Body of pancreas (tissue), 4 donors: ENCODE measurements at regions not wholly inside any gene's neighbourhood (a gene's known extent, or its start where the extent isn't known, plus 50 kb on each side); places are given as distances from the start of the nearest gene placed in this dataset.
A peak's percentile ranks its signal among the peaks of the same experiment; 100 is the strongest.

Experiments
- ATAC-seq: fragments of 150-250 bp; one replicate; pipeline ENCODE4 v1.9.1; 2016
- DNase-seq, 4 donors: peaks; one replicate each; pipeline ENCODE4 v3.0.0-alpha.2; 2019
- H3K27ac ChIP-seq, 4 donors: fragments of 200-600 bp; sonication (generic); 1 replicate in 3 of 4; 2 replicates in 1 of 4; pipeline versions ENCODE4 v1.5.1 to v1.6.1; 2016 to 2019; ENCODE audit warnings: mild to moderate bottlenecking in 1 of 4, mixed read lengths in 1 of 4, moderate library complexity in 1 of 4
- H3K27me3 ChIP-seq, 2 donors: fragments of 200-600 bp; sonication (generic); one replicate each; pipeline ENCODE4 v1.6.0; 2016; ENCODE audit warnings: mild to moderate bottlenecking in 1 of 2
- H3K36me3 ChIP-seq, 2 donors: fragments of 200-600 bp; sonication (generic); replicated peaks in 1 of 2; 2 replicates each; pipeline ENCODE4 v1.5.1; 2016; ENCODE audit warnings: low read depth in 2 of 2; ENCODE audit not compliant: insufficient read depth in 1 of 2
- H3K4me1 ChIP-seq: fragments of 200-600 bp; sonication (generic); one replicate; pipeline ENCODE4 v1.6.0; 2016
- H3K4me3 ChIP-seq, 2 donors: fragments of 200-600 bp; sonication (generic); 1 replicate in 1 of 2; 2 replicates in 1 of 2; pipeline ENCODE4 v1.5.1; 2016 to 2019
- H3K9me3 ChIP-seq, 3 donors: fragments of 200-600 bp; sonication (generic); 1 replicate in 2 of 3; 2 replicates in 1 of 3; pipeline ENCODE4 v1.5.1; 2016
- CTCF ChIP-seq, 7 experiments: fragments of 450-650 bp in 4 of 7; fragments of 200-600 bp in 3 of 7; sonication (generic) in 3 of 7; IDR thresholded peaks; one replicate each; pipeline ENCODE4 v1.5.1; 2016 to 2019; ENCODE audit warnings: antibody characterized with exemption in 7 of 7
- POLR2A ChIP-seq, 3 donors: fragments of 450-650 bp; IDR thresholded peaks; one replicate each; pipeline ENCODE4 v1.6.1; 2016; ENCODE audit warnings: antibody characterized with exemption in 3 of 3, mild to moderate bottlenecking in 2 of 3
- WGBS, 2 donors: methylation state at CpG; one replicate each; pipeline ENCODE4 v1.1.5; 2017; 5-methylcytosine and 5-hydroxymethylcytosine counted together
- intact Hi-C: fragments of 100-400 bp; cut with DNase I; formaldehyde crosslinking; loops from one replicate; pipeline ENCODE4 v1.15.1; 2023

GRCh38 chr22:48827904-48828555 lies 999.6 kb downstream of the BRD1 start:
- WGBS, 2 donors: 38 to 40% methylated on average over 5 to 18 of the region's 18 CpGs
- H3K27ac ChIP-seq: no peak overlapping the region

GRCh38 chr22:48827268-48827846 lies 1000.3 kb downstream of the BRD1 start:
- Histone ChIP-seq H3K27ac (no peak overlapping the region), H3K4me1 (no peaks in the 10 kb centered on the region), H3K4me3 (no peak overlapping the region), H3K9me3 (no peaks in the 10 kb centered on the region), H3K36me3 (no peaks in the 10 kb centered on the region), H3K27me3 (peaks cover 0 to 15% of the 10 kb centered on the region in 2 donors)
- DNase-seq: peak in 2 of 4 donors; percentile 21 to 41
- no peak for TF ChIP-seq POLR2A (IDR thresholded peaks at IDR 0.05)
- no peak for TF ChIP-seq CTCF (IDR thresholded peaks at IDR 0.05)
- no peak for ATAC-seq
- intact Hi-C loops: no loop called here
- WGBS, 2 donors: 19 to 24% methylated on average over 18 of the region's 18 CpGs

More at GRCh38 chr22:48827904-48828555, 999.6 kb downstream of the BRD1 start:
- H3K9me3 ChIP-seq: no peaks in the 10 kb centered on the region
- DNase-seq (no peak), ATAC-seq (no peak)
- H3K4me1 ChIP-seq: no peaks in the 10 kb centered on the region
- TF ChIP-seq POLR2A (IDR thresholded peaks at IDR 0.05) (no peak), CTCF (IDR thresholded peaks at IDR 0.05) (no peak)
- H3K27me3 ChIP-seq: peaks cover 0 to 10% of the 10 kb centered on the region in 2 donors
- no peak overlapping the region for H3K4me3 ChIP-seq
- intact Hi-C loops: no loop called here
- no peaks in the 10 kb centered on the region for H3K36me3 ChIP-seq

GRCh38 chr22:48826546-48826945 lies 1001.1 kb downstream of the BRD1 start:
- Histone ChIP-seq H3K9me3 (no peaks in the 10 kb centered on the region), H3K27me3 (peaks cover 0 to 20% of the 10 kb centered on the region in 2 donors), H3K36me3 (no peaks in the 10 kb centered on the region), H3K4me1 (no peaks in the 10 kb centered on the region), H3K27ac (no peak overlapping the region), H3K4me3 (no peak overlapping the region)
- TF ChIP-seq POLR2A (IDR thresholded peaks at IDR 0.05): no peak
- no peak for TF ChIP-seq CTCF (IDR thresholded peaks at IDR 0.05)
- no peak for ATAC-seq
- WGBS, 2 donors: 85% methylated on average over 9 of the region's 9 CpGs; no CpG with 5 or more reads in 1 of the 2 donors
- DNase-seq: no peak
- intact Hi-C loops: no loop called here

- intact Hi-C loops: no loop called here
- ATAC-seq (no peak), DNase-seq (no peak)
- no peaks in the 10 kb centered on the region for H3K9me3 ChIP-seq
- H3K27me3 ChIP-seq: peaks cover 0 to 26% of the 10 kb centered on the region in 2 donors
- no peaks in the 10 kb centered on the region for H3K36me3 ChIP-seq
- no peak for TF ChIP-seq POLR2A (IDR thresholded peaks at IDR 0.05)
- no peak for TF ChIP-seq CTCF (IDR thresholded peaks at IDR 0.05)
- 59 to 70% methylated on average over 25 of the region's 25 CpGs for WGBS, 2 donors
- no peak overlapping the region for H3K27ac ChIP-seq
- H3K4me3 ChIP-seq: no peak overlapping the region
- no peaks in the 10 kb centered on the region for H3K4me1 ChIP-seq
Observed at GRCh38 chr22:48825802-48826520, 1001.7 kb downstream of the BRD1 start.
